ENCODE measurements at regions not wholly inside any gene's neighbourhood (a gene's known extent, or its start where the extent isn't known, plus 50 kb on each side); places are given as distances from the start of the nearest gene placed in this dataset.

DNA sequence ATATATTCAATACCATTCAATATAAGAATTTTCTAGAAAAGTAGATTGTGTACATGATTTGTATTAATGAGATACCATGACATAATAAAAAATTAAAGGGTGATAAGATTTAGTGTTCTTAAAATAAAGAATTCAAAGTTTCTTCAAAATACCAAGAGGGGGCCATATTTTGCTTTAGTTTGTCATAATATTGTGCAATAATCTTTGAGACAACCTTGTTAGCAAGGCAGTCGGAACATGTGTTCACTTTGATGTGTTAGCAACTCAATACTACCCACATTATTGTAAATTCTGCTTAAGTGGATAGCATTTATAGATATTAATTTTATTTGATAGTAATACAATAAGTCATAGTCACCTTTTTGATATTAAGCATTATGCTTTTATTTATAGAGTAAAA, 241.3 kb upstream of the PDGFD start:
- Mint-ChIP-seq H3K27ac (ENCODE audit: unreplicated experiment) (no peak overlapping the region), H3K36me3 (ENCODE audit: low read depth) (no peaks in the 10 kb centered on the region), H3K4me3 (no peak overlapping the region), H3K27me3 (ENCODE audit: low read depth) (no peaks in the 10 kb centered on the region), H3K9me3 (no peaks in the 10 kb centered on the region), H3K4me1 (no peaks in the 10 kb centered on the region)
- DNase-seq (ENCODE audit: low read depth, low spot score) = no peak
- TF ChIP-seq, protein P1, sequence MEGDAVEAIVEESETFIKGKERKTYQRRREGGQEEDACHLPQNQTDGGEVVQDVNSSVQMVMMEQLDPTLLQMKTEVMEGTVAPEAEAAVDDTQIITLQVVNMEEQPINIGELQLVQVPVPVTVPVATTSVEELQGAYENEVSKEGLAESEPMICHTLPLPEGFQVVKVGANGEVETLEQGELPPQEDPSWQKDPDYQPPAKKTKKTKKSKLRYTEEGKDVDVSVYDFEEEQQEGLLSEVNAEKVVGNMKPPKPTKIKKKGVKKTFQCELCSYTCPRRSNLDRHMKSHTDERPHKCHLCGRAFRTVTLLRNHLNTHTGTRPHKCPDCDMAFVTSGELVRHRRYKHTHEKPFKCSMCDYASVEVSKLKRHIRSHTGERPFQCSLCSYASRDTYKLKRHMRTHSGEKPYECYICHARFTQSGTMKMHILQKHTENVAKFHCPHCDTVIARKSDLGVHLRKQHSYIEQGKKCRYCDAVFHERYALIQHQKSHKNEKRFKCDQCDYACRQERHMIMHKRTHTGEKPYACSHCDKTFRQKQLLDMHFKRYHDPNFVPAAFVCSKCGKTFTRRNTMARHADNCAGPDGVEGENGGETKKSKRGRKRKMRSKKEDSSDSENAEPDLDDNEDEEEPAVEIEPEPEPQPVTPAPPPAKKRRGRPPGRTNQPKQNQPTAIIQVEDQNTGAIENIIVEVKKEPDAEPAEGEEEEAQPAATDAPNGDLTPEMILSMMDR (conservative IDR thresholded peaks at IDR 0.05) = no peak

DNA sequence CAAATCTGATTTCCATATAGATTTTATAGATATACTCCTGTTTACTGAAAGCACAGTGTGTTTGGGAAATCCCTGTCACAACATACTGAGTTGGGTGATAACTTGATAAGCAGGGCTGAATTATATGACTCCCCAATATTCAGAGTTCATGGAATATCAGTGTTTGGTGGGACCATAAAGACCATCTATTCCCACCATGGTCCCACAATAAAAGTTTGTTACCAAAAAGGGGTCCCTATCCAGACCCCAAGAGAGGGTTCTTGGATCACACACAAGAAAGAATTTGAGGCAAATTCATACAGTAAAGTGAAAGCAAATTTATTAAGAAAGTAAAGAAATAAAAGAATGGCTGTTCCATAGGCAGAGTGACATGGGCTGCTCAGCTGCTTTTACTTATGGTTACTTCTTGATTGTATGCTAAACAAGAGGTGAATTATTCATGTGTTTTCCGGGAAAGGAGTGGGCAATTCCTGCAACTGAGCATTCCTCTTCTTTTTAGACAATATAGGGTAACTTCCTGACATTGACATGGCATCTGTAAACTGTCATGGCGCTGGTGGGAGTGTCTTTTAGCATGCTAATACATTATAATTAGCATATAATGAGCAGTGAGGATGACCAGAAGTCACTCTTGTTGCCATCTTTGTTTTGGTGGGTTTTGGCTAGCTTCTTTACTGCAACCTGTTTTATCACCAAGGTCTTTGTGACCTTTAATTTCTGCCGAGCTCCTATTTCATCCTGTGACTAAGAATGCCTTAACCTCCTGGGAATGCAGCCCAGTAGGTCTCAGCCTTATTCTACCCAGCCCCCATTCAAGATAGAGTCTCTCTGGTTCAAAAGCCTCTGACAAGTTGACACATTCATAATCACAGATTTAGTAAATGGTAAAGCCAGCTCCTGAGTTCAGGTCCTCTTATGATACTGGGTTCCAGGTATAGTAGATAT, 240.6 kb upstream of the PDGFD start:
- H3K4me1 Mint-ChIP-seq = no peaks in the 10 kb centered on the region
- H3K27me3 Mint-ChIP-seq (ENCODE audit: low read depth) = no peaks in the 10 kb centered on the region
- H3K36me3 Mint-ChIP-seq (ENCODE audit: low read depth) = no peaks in the 10 kb centered on the region
- DNase-seq (ENCODE audit: low read depth, low spot score) = no peak
- no peak overlapping the region for H3K27ac Mint-ChIP-seq (ENCODE audit: unreplicated experiment)
- H3K4me3 Mint-ChIP-seq = no peak overlapping the region
- no peaks in the 10 kb centered on the region for H3K9me3 Mint-ChIP-seq
- TF ChIP-seq, protein P1 (conservative IDR thresholded peaks at IDR 0.05) = no peak

DNA sequence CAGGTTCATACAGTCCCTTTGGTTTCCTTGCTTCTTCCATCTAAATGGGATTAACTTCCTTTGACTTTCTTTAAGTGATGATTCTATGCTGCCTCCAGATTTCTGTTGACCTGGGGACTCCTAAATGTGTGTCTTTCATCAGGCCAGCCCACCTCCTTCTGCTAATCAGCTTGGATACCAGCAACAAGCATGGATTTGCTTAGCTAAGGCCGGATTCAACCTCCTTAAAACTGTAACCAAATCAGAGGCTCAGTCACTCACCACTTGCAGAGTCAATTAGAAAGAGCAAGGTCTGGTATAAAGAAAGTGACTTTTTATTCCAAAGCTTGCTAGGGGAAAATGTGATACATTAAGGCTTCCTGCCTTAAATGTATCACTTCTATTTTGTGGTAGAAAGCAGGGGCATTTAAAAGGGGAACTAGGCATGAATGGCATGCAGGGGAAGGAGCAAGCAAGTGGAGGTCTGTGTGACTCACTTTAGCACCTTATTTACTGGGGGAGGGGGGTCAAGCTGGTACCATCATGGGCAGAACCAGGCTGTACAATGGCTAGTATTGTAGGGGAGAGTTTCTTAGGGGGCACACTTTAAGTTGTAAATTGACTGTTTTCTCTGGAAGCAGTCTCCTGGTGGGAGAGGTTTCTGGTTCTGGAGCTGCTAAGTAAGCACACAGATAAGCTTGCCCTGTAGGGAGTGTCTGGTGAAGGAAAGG, 239.0 kb upstream of the PDGFD start:
- Mint-ChIP-seq H3K9me3 (no peaks in the 10 kb centered on the region), H3K4me1 (no peaks in the 10 kb centered on the region), H3K27ac (ENCODE audit: unreplicated experiment) (no peak overlapping the region), H3K36me3 (ENCODE audit: low read depth) (no peaks in the 10 kb centered on the region), H3K27me3 (ENCODE audit: low read depth) (no peaks in the 10 kb centered on the region), H3K4me3 (no peak overlapping the region)
- TF ChIP-seq, protein P1 (conservative IDR thresholded peaks at IDR 0.05) = no peak
- no peak for DNase-seq (ENCODE audit: low read depth, low spot score)

DNA sequence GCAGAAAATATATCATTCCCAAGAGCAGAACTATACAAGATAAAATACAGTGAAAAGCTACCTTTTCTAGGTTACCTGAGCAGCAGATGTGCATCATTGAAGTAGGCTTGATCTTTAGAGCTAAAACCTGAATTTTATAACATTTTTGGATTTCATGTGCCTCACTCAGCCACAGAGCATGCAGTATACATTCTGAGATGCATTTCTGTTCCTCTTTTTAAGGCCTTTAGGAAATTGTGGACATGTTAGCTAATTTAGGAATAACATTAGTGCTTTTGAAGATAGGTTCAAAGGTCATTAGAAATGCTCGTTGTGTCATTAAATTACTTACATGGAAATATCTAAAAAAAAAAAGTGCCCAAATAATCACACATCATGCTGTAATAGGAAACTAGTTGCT, 230.6 kb upstream of the PDGFD start:
- no peak for DNase-seq (ENCODE audit: low read depth, low spot score)
- TF ChIP-seq, protein P1 (conservative IDR thresholded peaks at IDR 0.05) = no peak
- no peaks in the 10 kb centered on the region for H3K9me3 Mint-ChIP-seq
- H3K4me3 Mint-ChIP-seq = no peak overlapping the region
- no peaks in the 10 kb centered on the region for H3K36me3 Mint-ChIP-seq (ENCODE audit: low read depth)
- H3K27me3 Mint-ChIP-seq (ENCODE audit: low read depth) = no peaks in the 10 kb centered on the region
- H3K4me1 Mint-ChIP-seq = no peaks in the 10 kb centered on the region
- no peak overlapping the region for H3K27ac Mint-ChIP-seq (ENCODE audit: unreplicated experiment)

DNA sequence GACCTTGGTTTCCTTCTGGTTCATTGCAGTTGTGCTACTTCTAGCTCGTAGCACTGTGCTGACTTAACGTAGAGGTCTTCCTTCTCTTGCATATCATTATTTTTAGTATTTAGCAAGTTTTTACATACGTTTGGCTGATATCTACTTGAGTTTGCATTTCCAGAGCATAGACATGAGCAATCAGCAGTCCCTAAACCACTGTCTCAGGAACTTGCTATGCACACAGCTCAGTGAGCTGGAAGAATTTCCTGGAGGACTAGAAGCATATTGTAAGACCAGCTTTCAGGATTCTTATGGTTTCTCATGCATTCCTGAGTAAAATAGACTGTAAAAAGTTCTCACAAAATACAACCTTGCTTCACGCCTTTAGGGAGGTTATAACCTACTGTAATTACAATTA, 226.7 kb upstream of the PDGFD start:
- Mint-ChIP-seq H3K27ac (ENCODE audit: unreplicated experiment) (no peak overlapping the region), H3K36me3 (ENCODE audit: low read depth) (no peaks in the 10 kb centered on the region), H3K4me1 (no peaks in the 10 kb centered on the region), H3K9me3 (peaks cover 3% of the 10 kb centered on the region), H3K4me3 (no peak overlapping the region), H3K27me3 (ENCODE audit: low read depth) (no peaks in the 10 kb centered on the region)
- TF ChIP-seq, protein P1 (conservative IDR thresholded peaks at IDR 0.05) = no peak
- DNase-seq (ENCODE audit: low read depth, low spot score) = no peak
